ENCODE measurements at regions not wholly inside any gene's neighbourhood (a gene's known extent, or its start where the extent isn't known, plus 50 kb on each side); places are given as distances from the start of the nearest gene placed in this dataset.

- TF ChIP-seq CTCF (conservative IDR thresholded peaks at IDR 0.05 in 1 of 2, IDR thresholded peaks at IDR 0.05 in 1 of 2; ENCODE audit: extremely low read depth in 1 of 2, insufficient read depth in 1 of 2, low read depth in 1 of 2, low read length in 2 of 2) (no peak), EZH2 (IDR thresholded peaks at IDR 0.05; ENCODE audit: borderline replicate concordance, low read length) (no peak)
Measured at GRCh38 chr10:128345353-128345752, 219.1 kb upstream of the MKI67 start.

Data from mammary epithelial cell (primary cell).